Kidney (tissue), 13 donors: ENCODE measurements at regions not wholly inside any gene's neighbourhood (a gene's known extent, or its start where the extent isn't known, plus 50 kb on each side); places are given as distances from the start of the nearest gene placed in this dataset.

Experiments used
- DNase-seq, 5 donors: peaks; one replicate each; pipeline ENCODE4 v3.0.0-alpha.2; 2013 to 2020
- FAIRE-seq: peaks from 2 replicates; lab custom pipeline; 2012; peaks lifted over from hg19 to GRCh38; lab: Jason Lieb, UNC
- H3K27ac ChIP-seq, 2 donors: one replicate each; pipeline ENCODE4 v1.7.0; 2013; ENCODE audit warnings: low read depth in 2 of 2, low read length in 2 of 2, inconsistent platforms in 1 of 2
- H3K27me3 ChIP-seq: one replicate; pipeline ENCODE4 v1.7.1; 2013; ENCODE audit warnings: low read length, inconsistent platforms; ENCODE audit not compliant: control insufficient read depth, insufficient read depth
- H3K36me3 ChIP-seq, 3 donors: one replicate each; pipeline versions ENCODE4 v1.7.0 to v1.7.1; 2013; ENCODE audit warnings: low read length in 3 of 3, control low read depth in 1 of 3, inconsistent platforms in 1 of 3; ENCODE audit not compliant: insufficient read depth in 3 of 3, control insufficient read depth in 2 of 3
- H3K4me1 ChIP-seq, 3 donors: one replicate each; pipeline versions ENCODE4 v1.7.0 to v1.7.1; 2013; ENCODE audit warnings: low read length in 3 of 3, inconsistent platforms in 1 of 3, low read depth in 1 of 3; ENCODE audit not compliant: control insufficient read depth in 2 of 3, insufficient read depth in 2 of 3
- H3K4me3 ChIP-seq, 3 donors: one replicate each; pipeline versions ENCODE4 v1.7.0 to v1.8.1; 2013; ENCODE audit warnings: low read length in 3 of 3, control low read depth in 1 of 3, inconsistent platforms in 1 of 3
- H3K9ac ChIP-seq, 3 donors: one replicate each; pipeline versions ENCODE4 v1.7.0 to v1.7.1; 2013; ENCODE audit warnings: low read length in 3 of 3, control low read depth in 1 of 3, inconsistent platforms in 1 of 3
- H3K9me3 ChIP-seq, 3 donors: one replicate each; pipeline versions ENCODE4 v1.7.0 to v1.7.1; 2013; ENCODE audit warnings: low read length in 3 of 3, control low read depth in 1 of 3, inconsistent platforms in 1 of 3; ENCODE audit not compliant: control insufficient read depth in 2 of 3, insufficient read depth in 1 of 3
- CTCF ChIP-seq: IDR thresholded peaks from 3 replicates; pipeline ENCODE4 v1.5.1; 2012; ENCODE audit warnings: mild to moderate bottlenecking, moderate library complexity, borderline replicate concordance; ENCODE audit not compliant: insufficient read depth; ENCODE audit errors: extremely low read depth
- intact Hi-C: fragments of 100-400 bp; cut with DNase I; formaldehyde crosslinking; loops from one replicate; pipeline ENCODE4 v1.11.1; 2022
- donor health status: control.
- donor health status: control.
- donor health status: control.
- donor health status: control.
- donor health status: control.
- donor health status: DM: yes; HTN: yes; CAD: no.
- donor health status: Normal renal cell carcinoma (clear cell type).

- H3K36me3 ChIP-seq = no peaks in the 10 kb centered on the region
- no peaks in the 10 kb centered on the region for H3K9me3 ChIP-seq
- no peak for FAIRE-seq
- DNase-seq = peak in 2 of 5 donors; percentile 18 to 35
- TF ChIP-seq CTCF = no peak
- no peak overlapping the region for H3K9ac ChIP-seq
- no peaks in the 10 kb centered on the region for H3K4me1 ChIP-seq
- H3K27me3 ChIP-seq = no peaks in the 10 kb centered on the region
- H3K27ac ChIP-seq = no peak overlapping the region
- intact Hi-C loops = no loop called here
- no peak overlapping the region for H3K4me3 ChIP-seq
These were observed 87.5 kb upstream of the NRP1 start for GRCh38 chr10:33421789-33422462.

GRCh38 chr10:33419311-33419710, 84.8 kb upstream of the NRP1 start:
- no peaks in the 10 kb centered on the region for H3K27me3 ChIP-seq
- H3K9ac ChIP-seq = no peak overlapping the region
- peak in 1 of 5 donors; percentile 60 for DNase-seq
- H3K27ac ChIP-seq = no peak overlapping the region
- intact Hi-C loops = no loop called here
- H3K9me3 ChIP-seq = no peaks in the 10 kb centered on the region
- FAIRE-seq = no peak
- H3K4me1 ChIP-seq = no peaks in the 10 kb centered on the region
- TF ChIP-seq CTCF = no peak
- no peaks in the 10 kb centered on the region for H3K36me3 ChIP-seq
- no peak overlapping the region for H3K4me3 ChIP-seq

- no peak overlapping the region for H3K4me3 ChIP-seq
- no peaks in the 10 kb centered on the region for H3K36me3 ChIP-seq
- no peaks in the 10 kb centered on the region for H3K4me1 ChIP-seq
- H3K9ac ChIP-seq = no peak overlapping the region
- no peak for TF ChIP-seq CTCF
- DNase-seq (peak in 1 of 5 donors; percentile 30), FAIRE-seq (no peak)
- intact Hi-C loops = no loop called here
- no peaks in the 10 kb centered on the region for H3K27me3 ChIP-seq
- no peak overlapping the region for H3K27ac ChIP-seq
- no peaks in the 10 kb centered on the region for H3K9me3 ChIP-seq
These were observed 83.8 kb upstream of the NRP1 start for GRCh38 chr10:33418301-33418700.

- Histone ChIP-seq H3K36me3 (no peaks in the 10 kb centered on the region), H3K4me3 (no peak overlapping the region), H3K4me1 (no peaks in the 10 kb centered on the region), H3K9ac (no peak overlapping the region), H3K27ac (no peak overlapping the region), H3K27me3 (no peaks in the 10 kb centered on the region), H3K9me3 (no peaks in the 10 kb centered on the region)
- DNase-seq (no peak), FAIRE-seq (no peak)
- intact Hi-C loops = no loop called here
- TF ChIP-seq CTCF = no peak
These were observed 82.2 kb upstream of the NRP1 start for GRCh38 chr10:33416691-33417090.
